GM21423 (cell line): ENCODE measurements at regions not wholly inside any gene's neighbourhood (a gene's known extent, or its start where the extent isn't known, plus 50 kb on each side); places are given as distances from the start of the nearest gene placed in this dataset.
"Not testable (repeated sequence)": the region's sequence is repeated elsewhere in the genome, so short reads cannot be mapped to it uniquely, and the experiment has no call there.

Experiments
- ATAC-seq: cut with Tn5 transposase; IDR thresholded peaks from one replicate; pipeline ENCODE4 v1.9.1; 2021; ENCODE audit warnings: mild to moderate bottlenecking, moderate library complexity; ENCODE audit not compliant: unreplicated experiment

DNA sequence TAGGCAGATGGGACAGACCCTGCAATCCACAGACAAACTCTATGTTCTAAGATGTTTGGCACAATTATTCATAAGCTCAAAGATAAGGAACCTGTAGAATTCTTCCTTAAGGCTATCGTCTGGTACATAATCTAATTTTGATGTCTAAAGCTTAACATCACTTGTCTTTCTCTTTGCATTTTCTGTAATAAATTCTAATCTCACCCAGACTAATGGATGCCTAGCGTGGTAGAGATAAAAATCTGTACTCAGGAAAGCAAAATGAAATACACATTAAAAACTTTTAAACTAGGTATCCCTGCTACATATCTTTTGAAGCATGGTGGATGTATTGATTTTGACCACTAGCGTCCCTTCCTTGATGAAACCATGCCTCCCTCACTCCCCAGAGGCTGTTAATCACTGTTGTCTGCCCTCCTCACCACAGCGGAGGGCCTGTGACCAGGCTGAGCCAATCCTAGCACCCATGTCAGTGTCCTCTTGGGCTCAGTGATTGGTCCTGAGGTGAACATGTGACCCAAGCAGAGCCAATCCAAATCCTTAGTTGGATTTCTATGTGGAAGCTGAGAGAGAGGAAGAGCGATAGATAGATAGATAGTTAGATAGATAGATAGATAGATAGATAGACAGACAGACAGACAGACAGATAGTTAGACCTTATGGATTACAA, 82.2 kb upstream of the GRK3 start:
- no peak for ATAC-seq

DNA sequence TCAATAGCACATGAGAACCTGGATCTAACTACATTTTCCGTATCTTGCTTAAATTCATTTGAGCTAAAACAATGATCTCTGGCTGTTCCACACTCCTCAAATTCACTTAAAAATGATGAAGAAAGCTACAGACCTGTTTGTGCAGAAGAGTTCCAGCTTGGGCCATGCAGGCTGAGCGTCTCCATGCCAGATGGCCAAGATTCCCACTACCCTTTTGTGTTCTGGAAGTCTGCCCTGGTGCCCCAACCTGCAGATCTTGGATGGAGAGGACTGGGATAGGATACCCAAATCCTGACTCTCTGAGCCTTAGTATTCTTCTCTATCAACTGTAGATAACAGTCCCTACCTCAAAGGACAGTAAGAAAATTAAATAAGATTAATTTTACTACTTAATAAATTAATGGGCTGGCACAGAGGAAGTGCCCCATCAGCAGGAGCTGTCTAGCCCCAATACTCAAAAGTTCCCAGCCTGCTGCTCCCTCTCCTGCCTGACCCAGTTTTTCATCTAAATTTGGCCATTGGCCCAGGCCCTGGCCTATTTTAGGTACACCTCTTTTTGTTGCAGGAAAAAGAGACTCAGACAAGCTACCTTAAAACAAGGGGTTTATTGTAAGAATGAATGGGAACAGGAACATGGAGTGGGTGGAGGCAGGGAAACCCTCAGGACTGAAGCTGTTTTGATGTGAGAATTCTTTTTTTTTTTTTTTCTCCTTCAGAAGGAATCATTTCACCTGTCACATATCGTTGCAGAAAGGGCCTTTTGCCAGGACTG, 81.4 kb upstream of the GRK3 start:
- ATAC-seq = no peak

DNA sequence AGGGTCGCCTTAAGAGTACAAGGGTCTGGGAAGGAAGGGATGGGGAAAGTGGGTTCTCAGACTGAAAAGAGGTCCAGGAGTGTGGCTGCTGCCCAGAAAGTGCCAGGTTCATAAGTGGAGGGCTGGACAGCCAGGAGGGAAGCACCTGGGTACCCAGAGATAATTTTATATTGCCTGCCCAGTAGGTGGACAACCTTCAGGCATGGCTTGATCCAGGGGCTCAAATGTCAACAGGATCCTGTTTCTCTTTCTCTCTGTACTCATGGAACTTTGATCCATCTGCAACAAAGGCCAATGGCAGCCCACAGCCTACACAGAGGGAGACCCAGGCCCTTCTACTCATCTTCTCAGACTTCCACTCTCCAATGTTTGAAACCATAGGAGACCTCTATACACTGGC, 80.5 kb upstream of the GRK3 start:
- no peak for ATAC-seq

DNA sequence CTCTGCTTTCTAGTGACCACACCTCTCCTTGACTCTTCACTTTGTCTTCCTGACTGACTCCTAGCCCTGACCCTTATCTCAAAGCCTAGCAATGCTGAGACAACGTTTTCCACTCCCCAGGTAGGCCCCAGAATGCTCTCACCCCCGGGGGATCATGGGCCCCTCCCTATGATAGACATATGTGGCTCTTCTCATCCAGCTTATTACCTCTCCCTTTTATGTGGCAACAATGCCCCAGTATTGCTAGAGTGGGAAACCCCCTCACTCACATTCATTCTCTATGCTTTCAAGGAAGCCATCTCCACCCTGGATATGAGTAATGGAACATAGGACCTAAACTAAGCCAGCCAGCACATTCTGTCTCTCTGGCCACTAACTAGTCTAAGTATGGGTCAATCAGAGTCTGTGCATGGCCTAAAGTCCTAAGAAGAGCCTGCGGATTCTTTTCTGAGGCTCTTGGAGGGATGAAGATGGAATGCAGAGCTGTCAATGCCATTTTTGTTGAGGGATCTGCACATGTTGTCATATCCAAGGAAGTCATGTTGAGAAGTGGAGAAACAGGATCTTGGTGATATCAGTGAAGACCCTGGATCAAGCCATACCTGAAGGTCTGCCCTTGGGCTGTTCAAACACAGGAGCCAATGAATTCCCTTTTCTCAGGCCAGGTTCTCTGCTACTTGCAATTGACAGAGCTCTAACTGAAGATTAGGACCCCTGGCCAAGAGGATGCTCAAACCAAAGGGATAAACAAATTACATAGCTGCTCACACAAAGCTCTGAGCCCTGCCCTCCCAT, 79.8 kb upstream of the GRK3 start:
- ATAC-seq = no peak

DNA sequence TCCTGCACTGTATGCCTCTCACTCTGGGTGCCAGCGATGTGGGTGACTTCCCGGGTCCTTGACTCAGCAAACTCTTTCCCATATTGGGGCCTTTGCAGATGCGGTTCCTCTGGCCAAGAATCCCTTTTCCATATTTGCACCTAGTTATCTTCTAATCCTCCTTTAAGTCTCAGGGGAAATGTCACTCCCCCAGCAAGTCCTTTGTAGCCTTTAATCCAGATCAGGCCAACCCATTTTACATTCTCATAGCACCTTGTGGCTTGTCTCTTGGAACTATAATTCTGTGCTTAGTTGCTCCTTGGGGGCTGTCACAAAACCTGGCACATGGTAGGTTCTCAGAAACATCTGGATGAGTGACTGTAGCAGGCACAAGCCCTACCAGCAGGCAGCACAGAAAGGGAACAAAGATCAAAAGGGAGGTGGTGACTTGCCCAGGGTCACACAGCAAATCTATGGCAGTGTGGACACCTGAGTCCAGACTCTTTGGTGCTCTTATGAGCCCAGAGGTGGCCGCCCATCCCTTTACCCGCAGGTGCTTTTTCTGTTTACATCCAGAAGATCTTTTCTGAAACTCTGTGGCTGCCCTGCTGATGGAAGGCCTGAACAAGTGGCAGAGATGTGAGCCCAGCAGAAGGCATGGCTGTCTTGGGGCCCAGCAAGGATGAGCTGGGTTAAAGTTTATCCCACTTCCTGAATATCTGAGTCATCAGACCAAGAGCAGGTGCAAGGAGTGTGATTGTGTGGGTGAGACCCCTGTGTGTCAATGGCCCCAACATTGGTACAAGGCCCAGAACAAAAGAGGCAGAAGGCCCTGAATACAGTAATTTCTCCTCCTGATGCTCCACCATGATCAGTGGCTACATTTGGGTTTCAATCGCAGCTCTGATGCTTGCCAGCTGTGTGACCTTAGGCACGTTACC, 78.6 kb upstream of the GRK3 start:
- peak; percentile 62 for ATAC-seq

DNA sequence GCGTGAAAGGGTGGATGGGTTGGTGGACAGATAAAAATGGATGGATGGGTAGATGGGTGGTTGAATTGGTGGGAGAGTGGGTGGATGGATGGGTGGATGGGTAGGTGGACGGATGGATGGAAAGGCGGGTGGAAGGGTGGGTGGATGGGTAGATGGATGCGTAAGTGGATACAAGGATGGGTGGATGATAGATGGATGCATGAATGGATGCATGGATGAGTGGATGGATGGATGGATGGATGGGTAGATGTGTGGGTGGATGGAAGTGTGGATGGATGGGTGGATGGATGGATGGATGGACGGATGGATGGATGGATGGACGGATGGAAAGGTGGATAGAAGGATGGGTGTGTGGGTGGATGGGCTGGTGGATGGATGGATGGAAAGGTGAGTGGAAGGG, 77.0 kb upstream of the GRK3 start:
- no peak for ATAC-seq

DNA sequence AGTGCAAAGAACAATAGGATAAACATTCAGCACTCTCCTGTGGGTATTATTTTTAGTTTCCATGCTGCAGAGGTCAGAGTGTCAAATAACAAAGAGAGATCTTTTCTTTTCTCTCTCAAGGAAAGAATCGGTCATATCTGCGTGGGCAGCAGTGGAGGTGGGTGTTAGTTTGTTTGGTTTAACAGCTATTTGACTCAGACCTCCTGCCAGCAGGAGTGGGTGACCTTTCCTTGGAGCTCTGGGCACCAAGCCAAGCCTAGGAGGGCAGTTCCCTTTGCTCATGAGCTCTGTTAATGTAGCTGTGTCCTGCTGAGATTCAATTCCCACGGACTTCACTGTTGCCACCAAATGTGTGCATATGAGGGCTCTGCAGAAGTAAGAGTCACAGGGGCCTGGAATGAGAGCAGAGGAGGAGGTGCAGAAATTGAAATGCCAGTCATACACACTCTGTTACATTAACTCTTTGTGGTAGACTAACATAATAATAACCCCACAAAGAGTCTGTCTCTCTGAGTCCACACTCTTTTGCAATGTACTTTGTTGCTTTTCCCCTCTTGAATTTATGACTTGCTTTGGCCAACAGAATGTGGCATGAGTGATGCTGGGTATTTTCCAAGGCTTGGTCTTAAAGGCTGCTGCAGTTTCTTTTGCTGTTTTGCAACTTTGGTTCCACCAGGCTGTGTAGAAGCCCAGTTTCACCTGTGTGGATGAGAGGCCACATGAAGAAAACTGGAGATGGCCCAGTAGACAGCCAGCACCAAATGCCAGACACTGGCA, 76.0 kb upstream of the GRK3 start:
- no peak for ATAC-seq

DNA sequence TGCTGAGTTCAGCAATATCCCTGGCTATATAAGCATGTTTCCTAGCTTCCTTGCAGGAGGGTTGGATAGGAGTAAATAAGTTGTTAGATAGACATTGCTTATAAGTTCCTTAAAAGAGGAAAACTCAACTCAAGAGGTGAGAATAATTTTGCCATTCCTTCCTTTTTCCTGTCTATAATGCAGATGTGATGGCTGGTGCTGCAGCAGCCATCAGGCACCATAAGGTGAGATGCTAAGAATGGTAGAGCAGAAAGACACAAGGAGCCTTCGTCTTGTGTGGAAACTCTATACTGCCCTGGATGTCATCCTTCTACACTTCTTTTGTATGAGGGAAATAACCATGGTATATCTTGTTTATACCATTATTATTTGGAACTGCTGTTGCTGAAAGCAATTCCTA, 74.5 kb upstream of the GRK3 start:
- ATAC-seq = no peak

DNA sequence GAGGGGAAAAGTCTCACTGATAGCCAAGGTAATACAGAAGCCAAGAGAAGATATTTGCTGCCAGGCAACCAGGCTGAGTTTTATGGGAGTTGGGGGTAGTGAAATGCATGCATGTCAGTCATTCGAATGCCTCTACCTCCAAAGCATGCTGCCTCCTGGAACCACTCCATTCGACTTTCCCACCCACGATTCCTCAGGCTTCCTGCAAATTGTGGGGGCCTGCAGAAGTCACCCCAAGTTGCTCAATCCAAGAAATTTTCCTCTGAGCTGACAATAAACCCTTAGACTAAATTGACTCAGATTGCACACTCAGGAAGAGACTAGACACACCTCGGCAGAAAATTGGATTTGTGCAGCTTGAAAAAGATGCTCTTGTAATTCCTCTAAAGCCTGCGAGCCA, 73.6 kb upstream of the GRK3 start:
- no peak for ATAC-seq

DNA sequence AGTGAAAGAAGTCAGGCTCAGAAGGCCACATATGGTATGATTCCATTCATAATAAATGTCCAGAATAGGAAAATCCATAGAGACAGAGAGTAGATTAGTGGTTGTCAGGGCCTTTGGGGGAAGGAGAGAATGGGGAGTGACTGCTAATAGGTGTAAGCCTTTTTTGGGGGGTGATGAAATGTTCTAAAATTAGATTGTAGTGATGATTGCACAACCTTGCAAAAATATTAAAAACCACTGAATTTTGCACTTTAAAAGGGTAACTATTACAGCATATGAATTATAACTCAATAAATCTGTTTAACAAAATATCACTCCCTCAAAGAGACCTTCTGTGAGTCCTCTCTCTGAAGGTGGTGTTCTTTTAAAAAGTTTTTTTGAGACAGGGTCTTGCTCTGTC, 72.3 kb upstream of the GRK3 start:
- ATAC-seq = no peak

DNA sequence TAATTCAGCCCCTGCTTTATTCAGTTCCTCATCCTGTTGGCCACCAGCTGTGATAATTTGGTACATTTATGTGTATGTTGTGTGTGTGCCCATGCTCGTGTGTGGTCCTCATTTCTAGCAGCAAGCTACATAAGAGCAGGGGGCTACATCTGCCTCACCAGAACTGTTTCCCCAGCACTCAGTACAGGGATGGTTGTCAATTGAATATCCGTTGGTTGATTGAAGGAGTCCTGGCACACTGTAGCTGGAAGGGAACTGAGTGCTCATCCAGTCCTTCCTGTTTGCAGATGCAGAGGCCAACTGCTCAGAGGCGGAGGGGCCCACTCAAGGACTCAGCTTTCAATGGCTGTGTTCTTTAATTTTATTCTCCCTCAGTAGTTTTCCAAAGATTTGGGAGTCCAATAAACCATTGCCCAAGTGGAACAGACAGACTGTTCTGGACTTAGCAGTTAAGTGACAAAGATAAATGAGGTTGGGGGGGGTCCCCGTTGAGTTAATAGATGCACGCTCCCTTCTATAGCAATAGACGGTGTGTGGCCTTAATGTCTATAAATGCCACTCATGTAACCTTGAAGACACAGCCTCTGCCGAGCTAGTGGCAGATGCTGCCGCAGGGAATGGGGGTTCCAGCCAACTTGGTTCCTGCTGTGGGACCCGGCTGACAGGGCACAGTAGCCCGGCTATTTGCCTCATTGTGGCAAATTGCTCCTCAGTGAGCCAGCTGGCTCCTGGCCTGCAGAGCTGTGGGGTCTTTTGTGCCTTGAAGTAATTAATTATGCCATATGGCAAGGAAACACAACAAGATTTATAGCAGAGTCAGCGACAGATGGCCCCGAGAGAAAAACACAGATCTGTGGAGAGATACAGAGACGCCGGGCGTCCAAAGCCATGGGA, 71.4 kb upstream of the GRK3 start:
- ATAC-seq = no peak

DNA sequence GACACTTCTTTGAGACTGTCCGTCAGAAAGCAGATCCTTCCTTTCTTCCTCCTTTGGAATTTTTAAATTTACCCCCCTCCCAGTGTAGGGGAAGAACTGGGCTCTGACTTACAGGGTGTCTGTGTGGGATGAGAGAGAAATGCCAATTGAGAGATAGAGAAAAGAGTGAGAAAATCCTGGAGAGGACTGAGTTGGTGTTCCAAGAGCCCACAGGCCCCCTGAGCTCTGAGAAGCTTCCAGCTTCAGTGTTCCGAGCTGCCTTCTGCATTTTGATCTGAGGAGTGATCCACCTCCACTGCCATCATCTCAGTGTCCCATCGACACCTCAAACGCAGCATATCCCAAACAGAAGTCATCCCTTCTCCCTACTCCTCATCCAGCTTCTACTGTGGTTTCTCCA, 70.7 kb upstream of the GRK3 start:
- ATAC-seq = no peak

DNA sequence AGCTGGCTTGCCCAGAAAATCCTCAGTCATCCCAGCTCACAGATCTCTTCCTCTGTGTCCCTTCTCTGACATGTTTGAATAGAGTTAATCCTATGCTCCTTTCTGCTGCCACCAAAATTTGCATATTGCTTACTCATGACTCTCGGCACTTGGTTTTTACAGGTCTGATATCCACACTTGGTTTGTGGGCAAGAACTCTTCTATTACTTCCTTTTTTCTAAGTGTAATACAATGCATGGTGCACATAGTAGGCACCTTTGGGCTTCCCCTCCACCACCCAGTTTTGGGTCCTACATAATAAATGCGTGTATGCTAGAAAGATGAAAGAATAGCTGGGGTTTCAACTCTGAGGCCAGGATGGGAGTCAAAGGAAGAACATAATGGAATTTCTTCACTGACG, 69.7 kb upstream of the GRK3 start:
- peak; percentile 81 for ATAC-seq

DNA sequence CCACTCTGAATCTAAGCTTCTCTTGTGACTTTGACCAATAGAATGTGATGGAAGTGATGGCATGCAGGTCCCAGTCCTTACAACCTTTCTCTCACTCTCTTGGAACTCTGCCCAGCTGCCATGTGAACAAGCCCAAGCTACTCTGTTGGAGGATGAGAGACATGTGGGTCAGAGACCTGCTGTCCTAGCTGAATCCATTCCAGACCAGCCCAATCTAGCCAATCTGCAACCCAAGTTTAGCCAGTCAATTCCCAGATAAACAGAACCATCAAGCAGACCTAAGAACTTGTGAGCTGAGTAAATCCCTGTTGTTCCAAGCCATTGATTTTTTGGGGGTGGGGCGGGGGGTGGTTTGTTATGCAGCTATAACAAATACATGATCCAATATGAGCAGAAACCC, 69.2 kb upstream of the GRK3 start:
- ATAC-seq = no peak

DNA sequence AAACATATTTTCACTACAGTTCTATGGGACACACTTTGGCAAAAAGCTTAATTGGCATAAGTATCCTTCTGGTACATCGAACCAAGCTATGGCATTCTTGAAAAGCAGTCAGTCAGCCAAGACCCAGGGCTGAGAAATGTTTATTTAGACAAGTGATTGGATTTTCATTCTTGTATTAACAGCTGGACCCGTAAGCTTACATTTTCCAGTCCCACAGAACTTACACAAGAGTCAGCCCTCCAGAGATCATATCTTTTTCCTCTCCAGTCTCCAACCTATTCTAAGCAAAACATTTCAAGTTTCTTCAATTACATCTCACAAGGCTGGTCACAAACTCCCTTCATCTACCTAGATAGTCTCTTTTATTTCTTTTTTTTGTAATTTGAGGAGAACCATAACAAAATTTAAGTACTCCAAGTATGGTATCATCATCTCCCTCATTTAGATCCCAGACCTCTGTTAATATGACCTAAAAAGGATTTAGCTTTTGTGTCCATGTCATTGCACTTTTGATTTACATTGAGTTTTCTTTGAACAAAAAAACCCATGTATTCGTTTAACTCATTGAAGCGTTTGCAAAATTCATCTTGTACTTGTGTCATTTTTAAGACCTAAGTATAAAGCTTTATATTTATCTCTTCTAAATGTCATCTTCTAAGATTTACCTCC, 67.9 kb upstream of the GRK3 start:
- no peak for ATAC-seq

DNA sequence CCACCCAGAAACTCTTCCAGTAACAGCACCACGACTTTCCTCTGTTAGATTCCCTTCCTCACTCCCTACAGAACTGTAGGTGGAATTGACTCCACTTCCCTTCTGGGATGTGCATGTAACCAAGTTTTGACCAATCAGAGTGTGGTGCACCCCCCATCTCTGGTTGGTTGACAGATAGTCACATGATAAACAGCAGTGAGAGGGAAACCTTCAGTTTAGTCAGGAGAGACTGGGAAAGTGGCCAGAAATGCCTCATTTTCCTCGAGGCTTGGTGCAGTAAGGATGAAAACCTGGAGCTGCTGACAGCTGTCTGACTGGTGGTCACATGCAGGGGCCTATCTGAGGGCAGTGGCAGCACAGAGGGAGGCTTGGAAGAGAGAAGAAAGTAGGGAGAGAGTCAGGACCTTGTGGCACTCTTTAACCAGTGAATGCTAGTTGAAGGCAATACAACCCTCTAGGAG, 67.3 kb upstream of the GRK3 start:
- ATAC-seq = no peak

DNA sequence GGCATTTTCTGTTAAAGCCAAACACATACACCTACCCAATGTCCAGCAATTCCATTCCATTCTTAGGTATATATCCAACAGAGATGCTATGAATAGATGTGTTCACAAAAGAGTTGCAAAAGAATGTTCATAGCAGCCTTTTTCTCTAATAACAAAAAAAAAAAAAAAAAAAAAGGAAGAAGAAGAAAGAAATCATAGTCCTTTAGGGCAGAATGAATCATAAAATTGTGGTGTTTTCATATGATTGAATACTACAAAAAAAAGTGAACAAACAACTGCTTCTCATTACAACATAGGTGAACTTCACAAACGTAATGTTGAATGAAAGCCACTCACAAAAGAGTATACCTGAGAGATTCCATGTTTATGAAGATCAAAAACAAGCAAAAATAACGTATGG, 66.8 kb upstream of the GRK3 start:
- no peak for ATAC-seq

DNA sequence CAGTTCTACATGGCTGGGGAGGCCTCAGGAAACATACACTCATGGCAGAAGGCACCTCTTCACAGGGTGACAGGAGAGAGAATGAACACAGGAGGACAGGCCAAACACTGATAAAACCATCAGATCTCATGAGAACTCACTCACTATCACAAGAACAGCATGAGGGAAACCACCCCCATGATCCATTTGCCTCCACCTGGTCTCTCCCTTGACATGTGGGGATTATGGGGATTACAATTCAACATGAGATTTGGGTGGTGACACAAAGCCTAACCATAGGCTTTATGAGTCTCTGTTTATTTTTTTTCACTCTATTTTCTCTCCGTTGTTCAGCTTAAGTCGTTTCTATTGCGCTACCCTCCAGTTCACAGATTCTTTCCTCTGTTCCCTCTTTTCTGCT, 63.8 kb upstream of the GRK3 start:
- not testable (repeated sequence) for ATAC-seq
